Naive thymus-derived CD4-positive, alpha-beta T cell (primary cell): ENCODE measurements at regions not wholly inside any gene's neighbourhood (a gene's known extent, or its start where the extent isn't known, plus 50 kb on each side); places are given as distances from the start of the nearest gene placed in this dataset.

Experiments
- ATAC-seq: fragments of 150-1000 bp; cut with Tn5 transposase; 2 replicates; pipeline ENCODE4 v1.10.0; 2021; ENCODE audit warnings: mild to moderate bottlenecking, moderate library complexity
- CTCF ChIA-PET: fragments of 350-600 bp; sonication (Branson Sonifier 250); formaldehyde crosslinking; loops from one replicate; lab custom pipeline; 2021; ENCODE audit warnings: antibody characterized with exemption; lab: Charles Lee
- POLR2A ChIA-PET: fragments of 350-600 bp; sonication (Branson Sonifier 250); formaldehyde crosslinking; loops from one replicate; lab custom pipeline; 2021; ENCODE audit warnings: antibody characterized with exemption, inconsistent platforms; lab: Charles Lee
- DNase-seq, 9 donors: peaks; one replicate each; pipeline versions ENCODE4 v3.0.0 to v3.0.0-alpha.2; 2020 to 2022; ENCODE audit warnings: mixed read lengths in 1 of 9
- H3K27ac ChIP-seq: one replicate; pipeline ENCODE4 v1.7.0; 2013; ENCODE audit warnings: mild to moderate bottlenecking, low read depth, low read length, moderate library complexity
- H3K27me3 ChIP-seq, 2 donors: one replicate each; pipeline ENCODE4 v1.7.0; 2013; ENCODE audit warnings: low read length in 2 of 2, mild to moderate bottlenecking in 2 of 2, moderate library complexity in 2 of 2; ENCODE audit not compliant: control insufficient read depth in 2 of 2, insufficient read depth in 2 of 2
- H3K36me3 ChIP-seq, 3 experiments: 1 replicate in 2 of 3; 2 replicates in 1 of 3; pipeline ENCODE4 v1.7.0; 2013; ENCODE audit warnings: low read length in 3 of 3, mild to moderate bottlenecking in 3 of 3, moderate library complexity in 1 of 3; ENCODE audit not compliant: insufficient read depth in 3 of 3, control insufficient read depth in 2 of 3
- H3K4me1 ChIP-seq, 2 donors: one replicate each; pipeline ENCODE4 v1.7.0; 2013; ENCODE audit warnings: low read length in 2 of 2, mild to moderate bottlenecking in 2 of 2, moderate library complexity in 1 of 2; ENCODE audit not compliant: control insufficient read depth in 2 of 2, insufficient read depth in 2 of 2
- H3K4me3 ChIP-seq: 2 replicates; pipeline ENCODE4 v1.7.0; 2013; ENCODE audit warnings: mild to moderate bottlenecking, low read length
- H3K9me3 ChIP-seq, 3 experiments: 1 replicate in 2 of 3; 2 replicates in 1 of 3; pipeline ENCODE4 v1.7.0; 2013; ENCODE audit warnings: low read length in 3 of 3; ENCODE audit not compliant: control insufficient read depth in 2 of 3
- H3K27ac Mint-ChIP-seq, 9 donors: one replicate each; pipeline ENCODE4 v1.8.0; 2020 to 2022; ENCODE audit warnings: mixed read lengths in 9 of 9, mild to moderate bottlenecking in 8 of 9, moderate library complexity in 5 of 9, inconsistent platforms in 2 of 9
- H3K27me3 Mint-ChIP-seq, 5 donors: one replicate each; pipeline ENCODE4 v1.8.0; 2021 to 2022; ENCODE audit warnings: mixed read lengths in 5 of 5, mild to moderate bottlenecking in 1 of 5
- H3K36me3 Mint-ChIP-seq, 5 donors: one replicate each; pipeline ENCODE4 v1.8.0; 2020 to 2022; ENCODE audit warnings: mixed read lengths in 5 of 5, mild to moderate bottlenecking in 3 of 5, inconsistent platforms in 1 of 5
- H3K4me1 Mint-ChIP-seq, 7 donors: one replicate each; pipeline ENCODE4 v1.8.0; 2020 to 2022; ENCODE audit warnings: mixed read lengths in 7 of 7, mild to moderate bottlenecking in 3 of 7, inconsistent platforms in 1 of 7
- H3K4me3 Mint-ChIP-seq, 10 donors: one replicate each; pipeline ENCODE4 v1.8.0; 2020 to 2022; ENCODE audit warnings: mild to moderate bottlenecking in 10 of 10, mixed read lengths in 10 of 10, moderate library complexity in 6 of 10, inconsistent platforms in 2 of 10
- H3K9me3 Mint-ChIP-seq, 11 donors: one replicate each; pipeline ENCODE4 v1.8.0; 2020 to 2022; ENCODE audit warnings: mixed read lengths in 11 of 11, mild to moderate bottlenecking in 4 of 11, inconsistent platforms in 1 of 11, moderate library complexity in 1 of 11
- intact Hi-C, 2 donors: fragments of 100-400 bp; cut with micrococcal nuclease; formaldehyde crosslinking; loops; one replicate each; pipeline ENCODE4 v1.15.1; 2023

GRCh38 chr10:36021096-36021495 is 379.0 kb upstream of the FZD8 start:
- POLR2A ChIA-PET = no interaction called here
- CTCF ChIA-PET = no interaction called here
- Mint-ChIP-seq H3K4me3 (no peak overlapping the region), H3K27me3 (no peaks in the 10 kb centered on the region), H3K9me3 (peaks cover 0 to 17% (median 2%) of the 10 kb centered on the region in 11 donors), H3K4me1 (no peaks in the 10 kb centered on the region), H3K36me3 (peaks cover 0 to 4% (median 0%) of the 10 kb centered on the region in 5 donors), H3K27ac (no peak overlapping the region)
- Histone ChIP-seq H3K4me1 (no peaks in the 10 kb centered on the region), H3K9me3 (no peaks in the 10 kb centered on the region), H3K4me3 (no peak overlapping the region), H3K36me3 (no peaks in the 10 kb centered on the region), H3K27ac (no peak overlapping the region), H3K27me3 (no peaks in the 10 kb centered on the region)
- intact Hi-C loops = no loop called here
- no peak for DNase-seq
- ATAC-seq = no peak

DNA sequence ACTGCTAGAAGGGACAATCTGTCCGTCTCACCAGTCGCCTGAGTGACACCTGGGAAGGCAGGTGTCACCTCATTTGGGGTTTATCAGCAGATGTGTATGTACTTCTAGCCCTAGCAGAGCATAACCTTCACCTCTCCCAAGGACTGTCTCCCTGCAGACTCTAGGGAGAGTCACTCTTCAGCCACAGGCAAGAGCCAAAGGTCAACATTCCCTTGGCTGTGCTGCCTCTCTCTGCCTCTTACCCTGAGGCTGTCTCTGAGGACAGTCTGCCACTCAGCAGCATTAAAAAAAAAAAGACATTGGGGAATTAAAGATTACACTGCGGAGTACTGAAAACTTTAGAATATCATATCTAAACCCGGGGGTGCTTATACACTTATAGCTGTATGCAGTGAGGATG is 377.7 kb upstream of the FZD8 start:
- POLR2A ChIA-PET = no interaction called here

GRCh38 chr10:36018996-36019395 is 376.9 kb upstream of the FZD8 start:
- no peak overlapping the region for H3K27ac ChIP-seq
- ATAC-seq = no peak
- Mint-ChIP-seq H3K27ac (no peak overlapping the region), H3K4me3 (no peak overlapping the region), H3K4me1 (no peaks in the 10 kb centered on the region), H3K9me3 (peaks cover 0 to 18% (median 2%) of the 10 kb centered on the region in 11 donors), H3K27me3 (no peaks in the 10 kb centered on the region), H3K36me3 (peaks cover 0 to 4% (median 0%) of the 10 kb centered on the region in 5 donors)
- POLR2A ChIA-PET = no interaction called here
- no peaks in the 10 kb centered on the region for H3K36me3 ChIP-seq
- H3K4me3 ChIP-seq = no peak overlapping the region
- H3K27me3 ChIP-seq = no peaks in the 10 kb centered on the region
- no peaks in the 10 kb centered on the region for H3K4me1 ChIP-seq
- intact Hi-C loops = no loop called here
- no peaks in the 10 kb centered on the region for H3K9me3 ChIP-seq
- no peak for DNase-seq
- CTCF ChIA-PET = no interaction called here

More for the DNA sequence above, 377.7 kb upstream of the FZD8 start:
- Mint-ChIP-seq H3K9me3 (peaks cover 0 to 17% (median 2%) of the 10 kb centered on the region in 11 donors), H3K36me3 (peaks cover 0 to 4% (median 0%) of the 10 kb centered on the region in 5 donors), H3K27ac (no peak overlapping the region), H3K4me3 (no peak overlapping the region), H3K27me3 (no peaks in the 10 kb centered on the region), H3K4me1 (no peaks in the 10 kb centered on the region)
- CTCF ChIA-PET = no interaction called here
- Histone ChIP-seq H3K36me3 (no peaks in the 10 kb centered on the region), H3K27me3 (no peaks in the 10 kb centered on the region), H3K9me3 (no peaks in the 10 kb centered on the region), H3K4me3 (no peak overlapping the region), H3K4me1 (no peaks in the 10 kb centered on the region), H3K27ac (no peak overlapping the region)
- intact Hi-C loops = no loop called here
- no peak for DNase-seq
- no peak for ATAC-seq

DNA sequence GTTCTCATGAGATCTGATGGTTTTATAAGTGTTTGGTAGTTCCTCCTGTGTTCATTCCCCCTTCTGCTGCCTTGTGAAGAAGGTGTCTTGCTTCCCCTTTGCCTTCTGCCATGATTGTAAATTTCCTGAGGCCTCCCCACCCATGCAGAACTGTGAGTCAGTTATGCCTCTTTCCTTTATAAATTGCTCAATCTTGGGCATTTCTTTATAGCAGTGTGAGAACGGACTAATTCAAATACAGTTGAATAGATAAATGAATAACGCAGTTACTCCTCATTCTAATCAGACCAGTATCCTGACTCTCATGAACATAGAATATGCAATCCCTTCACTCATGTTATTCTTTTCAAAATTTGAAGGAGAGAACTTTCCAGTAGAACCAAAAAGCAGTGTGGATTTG is 375.0 kb upstream of the FZD8 start:
- Mint-ChIP-seq H3K27ac (no peak overlapping the region), H3K4me3 (no peak overlapping the region), H3K4me1 (no peaks in the 10 kb centered on the region), H3K9me3 (peaks cover 0 to 16% (median 5%) of the 10 kb centered on the region in 11 donors), H3K27me3 (no peaks in the 10 kb centered on the region), H3K36me3 (peaks cover 0 to 4% (median 0%) of the 10 kb centered on the region in 5 donors)
- CTCF ChIA-PET = no interaction called here
- no peak for ATAC-seq
- POLR2A ChIA-PET = no interaction called here
- intact Hi-C loops = no loop called here
- no peak for DNase-seq
- H3K27me3 ChIP-seq = no peaks in the 10 kb centered on the region
- no peaks in the 10 kb centered on the region for H3K9me3 ChIP-seq
- H3K4me1 ChIP-seq = no peaks in the 10 kb centered on the region
- H3K4me3 ChIP-seq = no peak overlapping the region
- no peaks in the 10 kb centered on the region for H3K36me3 ChIP-seq
- H3K27ac ChIP-seq = no peak overlapping the region

DNA sequence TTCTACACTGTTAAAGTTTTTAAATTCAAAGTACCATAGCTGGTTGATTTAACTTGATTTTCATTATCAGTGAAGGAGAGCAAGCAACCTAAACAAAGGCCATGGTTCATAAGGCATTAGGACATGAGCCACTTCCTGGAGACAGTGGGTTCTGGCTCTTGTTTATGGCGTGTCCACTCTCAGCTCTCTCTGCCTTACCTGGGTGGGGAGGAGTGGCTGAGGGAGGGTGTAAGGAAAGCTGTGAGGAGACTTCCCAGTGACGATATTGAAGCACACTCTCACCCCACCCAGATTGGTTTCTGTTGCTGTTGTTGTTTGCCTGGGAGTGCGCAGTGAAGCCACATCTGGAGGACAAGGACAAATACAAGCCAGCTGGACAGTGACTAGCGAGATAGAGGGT is 365.3 kb upstream of the FZD8 start:
- ChIA-PET CTCF (no interaction called here), POLR2A (no interaction called here)
- no peaks in the 10 kb centered on the region for H3K36me3 ChIP-seq
- no peak overlapping the region for H3K27ac ChIP-seq
- H3K27me3 ChIP-seq = no peaks in the 10 kb centered on the region
- Mint-ChIP-seq H3K9me3 (peaks cover 3 to 17% (median 9%) of the 10 kb centered on the region in 11 donors), H3K4me1 (no peaks in the 10 kb centered on the region), H3K27ac (no peak overlapping the region), H3K27me3 (no peaks in the 10 kb centered on the region), H3K4me3 (no peak overlapping the region), H3K36me3 (no peaks in the 10 kb centered on the region)
- H3K9me3 ChIP-seq = no peaks in the 10 kb centered on the region
- no peak for DNase-seq
- no peaks in the 10 kb centered on the region for H3K4me1 ChIP-seq
- no peak overlapping the region for H3K4me3 ChIP-seq
- intact Hi-C loops = no loop called here
- ATAC-seq = no peak

- CTCF ChIA-PET = no interaction called here
- DNase-seq = no peak
- Mint-ChIP-seq H3K4me3 (no peak overlapping the region), H3K27ac (no peak overlapping the region), H3K4me1 (no peaks in the 10 kb centered on the region), H3K9me3 (peaks cover 3 to 19% (median 10%) of the 10 kb centered on the region in 11 donors), H3K27me3 (no peaks in the 10 kb centered on the region), H3K36me3 (no peaks in the 10 kb centered on the region)
- Histone ChIP-seq H3K36me3 (no peaks in the 10 kb centered on the region), H3K4me3 (no peak overlapping the region), H3K4me1 (no peaks in the 10 kb centered on the region), H3K9me3 (no peaks in the 10 kb centered on the region), H3K27me3 (no peaks in the 10 kb centered on the region), H3K27ac (no peak overlapping the region)
- intact Hi-C loops = no loop called here
- no peak for ATAC-seq
- POLR2A ChIA-PET = no interaction called here
Measured at GRCh38 chr10:36003688-36004087, 361.6 kb upstream of the FZD8 start.

DNA sequence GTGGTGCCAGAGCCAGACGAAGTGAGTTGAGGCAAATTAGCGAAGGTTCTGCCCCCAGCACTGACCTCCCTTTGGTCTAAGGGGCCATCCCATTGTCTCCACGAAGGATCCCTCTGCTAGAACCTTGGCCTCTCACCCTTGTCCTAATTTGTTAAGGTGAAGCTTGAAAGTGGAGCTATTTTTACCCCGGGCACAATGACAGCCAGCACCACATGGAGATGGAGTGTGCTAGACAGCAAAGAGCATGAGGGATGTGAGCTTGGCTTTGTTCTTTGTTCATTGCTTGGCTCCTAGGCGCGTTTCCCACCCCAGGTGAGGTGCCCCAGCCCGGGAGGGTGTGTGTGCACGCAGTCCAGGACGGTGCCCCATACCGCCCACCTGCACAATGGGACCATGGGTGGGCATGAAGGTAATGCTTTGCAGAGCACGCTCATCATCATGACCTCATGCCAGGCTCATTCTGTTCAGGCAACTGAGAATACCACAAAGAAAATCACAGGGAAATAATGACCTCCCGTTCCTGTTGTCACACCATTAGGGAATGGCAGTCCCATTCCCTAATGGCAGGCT is 361.0 kb upstream of the FZD8 start:
- no peaks in the 10 kb centered on the region for H3K4me1 Mint-ChIP-seq
- intact Hi-C loops = no loop called here
- no peaks in the 10 kb centered on the region for H3K9me3 ChIP-seq
- CTCF ChIA-PET = no interaction called here
- no peak overlapping the region for H3K4me3 ChIP-seq
- no peaks in the 10 kb centered on the region for H3K27me3 ChIP-seq
- no peak overlapping the region for H3K4me3 Mint-ChIP-seq
- H3K36me3 Mint-ChIP-seq = no peaks in the 10 kb centered on the region
- no peak overlapping the region for H3K27ac Mint-ChIP-seq
- POLR2A ChIA-PET = no interaction called here
- no peaks in the 10 kb centered on the region for H3K27me3 Mint-ChIP-seq
- ATAC-seq (no peak), DNase-seq (no peak)
- H3K4me1 ChIP-seq = no peaks in the 10 kb centered on the region
- peaks cover 3 to 20% (median 10%) of the 10 kb centered on the region in 11 donors for H3K9me3 Mint-ChIP-seq
- H3K27ac ChIP-seq = no peak overlapping the region
- H3K36me3 ChIP-seq = no peaks in the 10 kb centered on the region
